KBM-7 (cell line): ENCODE measurements at regions not wholly inside any gene's neighbourhood (a gene's known extent, or its start where the extent isn't known, plus 50 kb on each side); places are given as distances from the start of the nearest gene placed in this dataset.
"Not testable (repeated sequence)": the region's sequence is repeated elsewhere in the genome, so short reads cannot be mapped to it uniquely, and the experiment has no call there.

ENCODE experiments used
- DNase-seq: peaks from one replicate; pipeline ENCODE4 v3.0.0-alpha.2; 2015
- in situ Hi-C: fragments of 300-500 bp; cut with MboI; formaldehyde crosslinking; loops from 2 replicates; pipeline ENCODE4 v1.14.3; 2020; ENCODE audit warnings: low sequenced_read_pairs, low pct_unique_long_range_greater_than_20kb, mixed read lengths

- in situ Hi-C loops, result no loop called here
- DNase-seq, result no peak
Observed at GRCh38 chr2:54040685-54041084, 69.9 kb upstream of the PSME4 start.

DNA sequence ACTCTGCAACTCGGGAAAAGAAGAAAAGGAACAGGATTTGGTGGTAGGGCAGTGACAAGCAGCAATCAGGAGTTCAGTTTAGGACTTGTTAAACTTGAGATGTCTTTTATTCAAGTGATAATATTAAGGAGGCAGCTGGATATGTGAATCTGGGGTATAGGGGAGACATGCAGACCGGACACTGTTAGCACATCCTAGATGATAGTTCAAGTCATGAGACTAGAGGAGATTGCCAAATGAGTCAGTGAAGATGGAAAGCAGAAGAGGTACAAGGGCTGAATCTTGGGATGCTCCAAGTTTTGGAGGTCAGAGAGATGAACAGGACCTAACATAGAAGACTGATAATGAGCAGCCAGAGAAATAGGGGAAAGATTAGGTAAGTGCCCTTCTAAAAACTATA is 69.5 kb upstream of the PSME4 start:
- in situ Hi-C loops, result no loop called here
- no peak for DNase-seq

DNA sequence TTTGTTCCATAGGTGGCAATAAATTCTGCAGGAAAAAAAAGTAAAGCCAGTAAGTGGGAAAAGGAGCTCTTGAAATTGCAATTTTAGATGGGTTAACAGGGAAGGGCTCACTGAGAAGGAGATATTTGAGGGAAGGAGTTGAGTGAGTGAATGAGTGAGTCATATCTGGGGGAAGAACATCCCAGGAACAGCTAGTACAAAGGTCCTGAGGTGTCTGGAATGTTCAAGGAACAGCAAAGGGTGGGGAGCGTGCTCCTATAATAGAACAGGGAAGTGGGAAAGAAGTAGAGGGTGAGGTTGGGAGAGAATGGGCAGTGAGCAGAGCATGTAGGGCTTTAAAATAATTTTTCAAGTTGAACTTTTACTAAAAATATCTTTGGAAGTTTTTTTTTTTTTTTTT is 68.0 kb upstream of the PSME4 start:
- no peak for DNase-seq
- in situ Hi-C loops, result no loop called here

DNA sequence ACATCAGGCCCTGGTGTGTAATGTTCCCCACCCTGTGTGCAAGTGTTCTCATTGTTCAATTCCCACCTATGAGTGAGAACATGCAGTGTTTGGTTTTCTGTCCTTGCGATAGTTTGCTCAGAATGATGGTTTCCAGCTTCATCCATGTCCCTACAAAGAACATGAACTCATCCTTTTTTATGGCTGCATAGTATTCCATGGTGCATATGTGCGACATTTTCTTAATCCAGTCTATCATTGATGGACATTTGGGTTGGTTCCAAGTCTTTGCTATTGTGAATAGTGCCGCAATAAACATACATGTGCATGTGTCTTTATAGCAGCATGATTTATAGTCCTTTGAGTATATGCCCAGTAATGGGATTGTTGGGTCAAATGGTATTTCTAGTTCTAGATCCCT is 60.5 kb upstream of the PSME4 start:
- in situ Hi-C loops, result not testable (repeated sequence)

DNA sequence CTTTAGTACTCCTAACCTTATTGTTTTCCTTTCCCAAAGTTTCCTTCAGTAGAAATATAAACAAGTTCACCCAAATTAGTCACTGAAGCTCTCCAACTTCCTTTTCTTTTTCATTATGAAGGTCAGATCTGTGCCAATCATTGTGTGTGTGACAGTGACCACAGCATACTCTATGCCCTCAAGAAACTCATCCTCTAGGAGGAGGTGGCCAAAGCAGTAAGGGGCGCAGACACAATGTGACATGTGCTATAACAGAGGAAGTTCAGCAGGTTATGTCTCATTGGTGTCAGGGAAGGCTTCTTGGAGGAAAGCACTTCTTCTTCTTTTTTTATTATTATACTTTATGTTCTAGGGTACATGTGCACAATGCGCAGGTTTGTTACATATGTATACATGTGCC is 60.0 kb upstream of the PSME4 start:
- in situ Hi-C loops, result no loop called here
- DNase-seq, result no peak

More for the DNA sequence above, 60.5 kb upstream of the PSME4 start:
- not testable (repeated sequence) for DNase-seq

- in situ Hi-C loops, result no loop called here
- no peak for DNase-seq
Observed at GRCh38 chr2:54030396-54030741, 59.6 kb upstream of the PSME4 start.

GRCh38 chr2:54029721-54030395 is 59.1 kb upstream of the PSME4 start:
- DNase-seq, result no peak
- in situ Hi-C loops, result no loop called here

DNA sequence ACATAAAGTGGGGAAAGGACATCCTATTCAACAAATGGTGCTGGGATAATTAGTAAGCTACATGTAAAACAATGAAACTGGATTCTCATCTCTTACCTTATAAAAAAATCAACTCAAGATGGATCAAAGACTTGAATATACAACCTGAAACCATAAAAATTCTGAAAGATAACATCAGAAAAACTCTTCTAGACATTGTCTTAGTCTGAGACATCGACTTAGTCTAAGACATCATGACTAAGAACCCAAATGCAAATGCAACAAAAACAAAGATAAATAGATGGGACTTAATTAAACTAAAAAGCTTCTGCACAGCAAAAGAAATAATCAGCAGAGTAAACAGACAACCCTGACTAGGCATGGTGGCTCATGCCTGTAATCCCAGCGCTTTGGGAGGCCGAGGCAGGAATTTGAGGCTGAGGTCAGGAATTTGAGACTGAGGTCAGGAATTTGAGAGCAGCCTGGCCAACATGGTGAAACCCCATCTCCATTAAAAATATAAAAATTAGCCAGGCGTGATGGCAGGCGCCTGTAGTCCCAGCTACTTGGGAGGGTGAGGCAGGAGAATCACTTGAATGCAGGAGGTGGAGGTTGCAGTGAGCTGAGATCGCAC is 54.8 kb upstream of the PSME4 start:
- DNase-seq, in situ Hi-C loops: not testable (repeated sequence)

DNA sequence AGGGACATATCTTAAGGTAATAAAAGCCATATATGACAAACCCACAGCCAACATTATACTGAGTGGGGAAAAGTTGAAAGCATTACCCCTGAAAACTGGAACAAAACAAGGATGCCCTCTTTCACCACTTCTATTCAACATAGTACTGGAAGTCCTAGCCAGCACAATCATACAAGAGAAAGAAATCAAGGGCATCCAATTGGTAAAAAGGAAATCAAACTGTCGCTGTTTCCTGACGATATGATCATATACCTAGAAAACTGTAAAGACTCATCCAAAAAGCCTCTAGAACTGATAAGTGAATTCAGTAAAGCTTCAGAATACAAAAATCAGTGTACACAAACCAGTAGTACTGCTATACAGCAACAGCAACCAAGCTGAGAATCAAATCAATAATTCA is 53.8 kb upstream of the PSME4 start:
- in situ Hi-C loops, result no loop called here
- no peak for DNase-seq

- no peak for DNase-seq
- in situ Hi-C loops, result no loop called here
Observed at GRCh38 chr2:54021702-54022101, 50.9 kb upstream of the PSME4 start.

DNA sequence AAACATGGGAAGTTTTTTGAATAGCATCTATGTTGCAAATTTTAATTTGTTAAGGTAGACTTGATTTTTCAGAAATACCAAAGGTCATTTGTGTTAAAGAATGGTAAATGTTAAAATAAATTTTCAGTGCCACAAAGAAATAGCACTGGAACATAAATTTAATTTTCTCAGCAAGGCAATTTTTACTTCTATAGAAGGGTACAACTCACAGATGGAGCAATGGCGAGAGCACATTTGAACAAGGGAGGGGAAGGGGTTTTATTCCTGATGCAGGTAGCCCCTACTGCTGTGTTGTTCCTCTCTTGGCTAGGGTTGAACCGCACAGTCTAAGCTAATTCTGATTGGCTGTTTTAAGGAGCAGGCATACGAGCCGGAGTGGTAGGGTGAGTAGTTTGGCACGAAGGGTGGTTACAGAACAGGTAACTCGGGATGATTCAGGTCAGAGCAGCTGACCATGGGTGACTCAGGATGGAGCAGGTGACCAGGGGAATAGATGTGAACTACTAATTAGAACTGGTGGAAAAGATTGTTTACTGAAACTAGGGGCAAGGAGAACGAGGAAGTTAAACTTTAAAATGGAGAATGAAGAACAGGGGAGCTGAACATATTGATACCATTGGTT is 50.1 kb upstream of the PSME4 start:
- DNase-seq, result no peak
- in situ Hi-C loops, result no loop called here
